Nephron (organoid): ENCODE measurements at regions not wholly inside any gene's neighbourhood (a gene's known extent, or its start where the extent isn't known, plus 50 kb on each side); places are given as distances from the start of the nearest gene placed in this dataset.

Experiments
- H3K27ac Mint-ChIP-seq, 3 experiments: 2 replicates each; pipeline ENCODE4 v1.8.0; 2020; ENCODE audit warnings: mixed read lengths in 3 of 3, mild to moderate bottlenecking in 2 of 3, moderate library complexity in 1 of 3
- H3K27me3 Mint-ChIP-seq: 2 replicates; pipeline ENCODE4 v1.8.0; 2021; ENCODE audit warnings: low read depth, mild to moderate bottlenecking, moderate library complexity, mixed read lengths
- H3K36me3 Mint-ChIP-seq: 2 replicates; pipeline ENCODE4 v1.8.0; 2020; ENCODE audit warnings: low read depth, mixed read lengths
- H3K4me1 Mint-ChIP-seq: 2 replicates; pipeline ENCODE4 v1.8.0; 2020; ENCODE audit warnings: mixed read lengths
- H3K4me3 Mint-ChIP-seq, 3 experiments: 2 replicates each; pipeline ENCODE4 v1.8.0; 2020; ENCODE audit warnings: mild to moderate bottlenecking in 3 of 3, mixed read lengths in 3 of 3, moderate library complexity in 2 of 3
- H3K9me3 Mint-ChIP-seq: 2 replicates; pipeline ENCODE4 v1.8.0; 2020; ENCODE audit warnings: mixed read lengths
- CTCF ChIP-seq, 3 experiments: fragments of 200-600 bp; sonication (generic); IDR thresholded peaks; one replicate each; pipeline ENCODE4 v1.5.0; 2021; ENCODE audit warnings: antibody characterized with exemption in 3 of 3; ENCODE audit not compliant: unreplicated experiment in 3 of 3

- peak overlapping the region in 1 of 3 experiments; percentile 75 for H3K27ac Mint-ChIP-seq
- H3K4me1 Mint-ChIP-seq = no peaks in the 10 kb centered on the region
- no peak for TF ChIP-seq CTCF (IDR thresholded peaks at IDR 0.05; ENCODE audit: unreplicated experiment in 3 of 3)
- no peaks in the 10 kb centered on the region for H3K27me3 Mint-ChIP-seq
- no peaks in the 10 kb centered on the region for H3K9me3 Mint-ChIP-seq
- no peaks in the 10 kb centered on the region for H3K36me3 Mint-ChIP-seq
- no peak overlapping the region for H3K4me3 Mint-ChIP-seq
Observed at GRCh38 chr9:25029743-25030142, 484.0 kb upstream of the IZUMO3 start.

GRCh38 chr9:25025686-25026085 lies 480.0 kb upstream of the IZUMO3 start:
- Mint-ChIP-seq H3K4me1 (no peaks in the 10 kb centered on the region), H3K36me3 (no peaks in the 10 kb centered on the region), H3K4me3 (no peak overlapping the region), H3K9me3 (peaks cover 13% of the 10 kb centered on the region), H3K27me3 (no peaks in the 10 kb centered on the region), H3K27ac (no peak overlapping the region)
- TF ChIP-seq CTCF (IDR thresholded peaks at IDR 0.05; ENCODE audit: unreplicated experiment in 3 of 3) = no peak

- H3K36me3 Mint-ChIP-seq = no peaks in the 10 kb centered on the region
- no peaks in the 10 kb centered on the region for H3K27me3 Mint-ChIP-seq
- peaks cover 13% of the 10 kb centered on the region for H3K9me3 Mint-ChIP-seq
- no peak for TF ChIP-seq CTCF (IDR thresholded peaks at IDR 0.05; ENCODE audit: unreplicated experiment in 3 of 3)
- no peak overlapping the region for H3K27ac Mint-ChIP-seq
- no peak overlapping the region for H3K4me3 Mint-ChIP-seq
- no peaks in the 10 kb centered on the region for H3K4me1 Mint-ChIP-seq
Observed at GRCh38 chr9:25025156-25025555, 479.5 kb upstream of the IZUMO3 start.

GRCh38 chr9:25017779-25018178 lies 472.1 kb upstream of the IZUMO3 start:
- no peak overlapping the region for H3K4me3 Mint-ChIP-seq
- H3K27ac Mint-ChIP-seq = no peak overlapping the region
- no peak for TF ChIP-seq CTCF (IDR thresholded peaks at IDR 0.05; ENCODE audit: unreplicated experiment in 3 of 3)
- H3K36me3 Mint-ChIP-seq = no peaks in the 10 kb centered on the region
- peaks cover 8% of the 10 kb centered on the region for H3K9me3 Mint-ChIP-seq
- H3K4me1 Mint-ChIP-seq = no peaks in the 10 kb centered on the region
- H3K27me3 Mint-ChIP-seq = no peaks in the 10 kb centered on the region

- no peaks in the 10 kb centered on the region for H3K36me3 Mint-ChIP-seq
- no peaks in the 10 kb centered on the region for H3K27me3 Mint-ChIP-seq
- no peak for TF ChIP-seq CTCF (IDR thresholded peaks at IDR 0.05; ENCODE audit: unreplicated experiment in 3 of 3)
- H3K27ac Mint-ChIP-seq = no peak overlapping the region
- no peak overlapping the region for H3K4me3 Mint-ChIP-seq
- no peaks in the 10 kb centered on the region for H3K4me1 Mint-ChIP-seq
- H3K9me3 Mint-ChIP-seq = no peaks in the 10 kb centered on the region
Observed at GRCh38 chr9:25010027-25010662, 464.4 kb upstream of the IZUMO3 start.

- Mint-ChIP-seq H3K9me3 (no peaks in the 10 kb centered on the region), H3K36me3 (no peaks in the 10 kb centered on the region)
- no peak for TF ChIP-seq CTCF (IDR thresholded peaks at IDR 0.05; ENCODE audit: unreplicated experiment in 3 of 3)
Observed at GRCh38 chr9:25003686-25004085, 458.0 kb upstream of the IZUMO3 start.

More at GRCh38 chr9:25003686-25004085, 458.0 kb upstream of the IZUMO3 start:
- Mint-ChIP-seq H3K4me3 (no peak overlapping the region), H3K4me1 (no peaks in the 10 kb centered on the region), H3K27ac (no peak overlapping the region), H3K27me3 (no peaks in the 10 kb centered on the region)
